GM23338 (cell line): ENCODE measurements at regions not wholly inside any gene's neighbourhood (a gene's known extent, or its start where the extent isn't known, plus 50 kb on each side); places are given as distances from the start of the nearest gene placed in this dataset.

Experiments
- CREB1 ChIP-seq: fragments of 250-450 bp; sonication (Bioruptor Pico); IDR thresholded peaks from 2 replicates; pipeline ENCODE4 v1.5.0; 2020; ENCODE audit warnings: low read depth, mild to moderate bottlenecking, moderate library complexity
- CTCF ChIP-seq, 2 experiments: fragments of 200-600 bp in 1 of 2; sonication (generic) in 1 of 2; conservative IDR thresholded peaks; 2 replicates each; pipeline versions ENCODE4 v1.5.1 to v1.6.1; 2016 to 2017; ENCODE audit warnings: antibody characterized with exemption in 2 of 2, low read depth in 2 of 2, mild to moderate bottlenecking in 2 of 2, moderate library complexity in 1 of 2
- ETS1 ChIP-seq: IDR thresholded peaks from 2 replicates; pipeline ENCODE4 v1.6.1; 2016; ENCODE audit warnings: antibody characterized with exemption
- EZH2 ChIP-seq: fragments of 200-600 bp; sonication (generic); IDR thresholded peaks from one replicate; pipeline ENCODE4 v1.8.0; 2017; ENCODE audit warnings: antibody characterized with exemption, mild to moderate bottlenecking, low read depth; ENCODE audit not compliant: unreplicated experiment
- EZH2phosphoT487 ChIP-seq: fragments of 200-600 bp; sonication (generic); IDR thresholded peaks from one replicate; pipeline ENCODE4 v1.8.1; 2018; ENCODE audit warnings: antibody characterized with exemption; ENCODE audit not compliant: unreplicated experiment
- NANOG ChIP-seq: IDR thresholded peaks from 2 replicates; pipeline ENCODE4 v1.6.1; 2016; ENCODE audit warnings: antibody characterized with exemption, borderline replicate concordance
- POLR2AphosphoS5 ChIP-seq: IDR thresholded peaks from 2 replicates; pipeline ENCODE4 v1.6.1; 2016; ENCODE audit warnings: antibody characterized with exemption, low read depth
- STAT1 ChIP-seq: IDR thresholded peaks from one replicate; pipeline ENCODE4 v1.6.1; 2016; ENCODE audit warnings: antibody characterized with exemption; ENCODE audit not compliant: unreplicated experiment
- ZNF114 ChIP-seq: fragments of 250-450 bp; sonication (Bioruptor Pico); IDR thresholded peaks from 2 replicates; pipeline ENCODE4 v1.5.0; 2020; ENCODE audit warnings: mild to moderate bottlenecking, moderate library complexity
- ZNF331 ChIP-seq: fragments of 250-450 bp; sonication (Bioruptor Pico); IDR thresholded peaks from 2 replicates; pipeline ENCODE4 v1.5.0; 2020; ENCODE audit warnings: low read depth, mild to moderate bottlenecking, moderate library complexity
- TF ChIP-seq, protein P1 (sequence below): IDR thresholded peaks from one replicate; pipeline ENCODE4 v1.6.1; 2018; ENCODE audit warnings: antibody characterized with exemption; ENCODE audit not compliant: unreplicated experiment

DNA sequence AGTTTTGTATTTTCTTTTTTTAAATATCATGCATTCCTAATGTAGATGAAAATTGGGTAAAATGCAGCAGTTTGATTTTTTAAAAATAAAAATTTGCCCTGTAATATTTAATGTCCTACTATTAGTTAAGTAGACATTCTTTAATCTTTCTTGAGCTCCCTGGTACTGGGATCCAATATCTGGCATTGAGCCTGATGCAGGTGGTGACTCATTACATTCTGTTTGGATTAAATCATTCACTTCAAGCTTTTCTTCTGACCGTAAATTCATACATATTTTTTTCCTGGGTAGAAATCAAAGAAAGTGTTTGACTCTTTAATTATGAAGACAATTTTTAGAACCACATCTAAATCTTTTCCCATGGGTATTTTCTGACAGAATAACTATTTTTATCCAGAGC is 768.8 kb upstream of the SLC35B3 start:
- TF ChIP-seq STAT1 = no peak
- no peak for TF ChIP-seq ETS1
- TF ChIP-seq CTCF (conservative IDR thresholded peaks at IDR 0.05; ENCODE audit: low read depth in 2 of 2) = no peak
- no peak for TF ChIP-seq ZNF331 (CRISPR knock-in tag)
- TF ChIP-seq EZH2 = no peak
- TF ChIP-seq, protein P1, sequence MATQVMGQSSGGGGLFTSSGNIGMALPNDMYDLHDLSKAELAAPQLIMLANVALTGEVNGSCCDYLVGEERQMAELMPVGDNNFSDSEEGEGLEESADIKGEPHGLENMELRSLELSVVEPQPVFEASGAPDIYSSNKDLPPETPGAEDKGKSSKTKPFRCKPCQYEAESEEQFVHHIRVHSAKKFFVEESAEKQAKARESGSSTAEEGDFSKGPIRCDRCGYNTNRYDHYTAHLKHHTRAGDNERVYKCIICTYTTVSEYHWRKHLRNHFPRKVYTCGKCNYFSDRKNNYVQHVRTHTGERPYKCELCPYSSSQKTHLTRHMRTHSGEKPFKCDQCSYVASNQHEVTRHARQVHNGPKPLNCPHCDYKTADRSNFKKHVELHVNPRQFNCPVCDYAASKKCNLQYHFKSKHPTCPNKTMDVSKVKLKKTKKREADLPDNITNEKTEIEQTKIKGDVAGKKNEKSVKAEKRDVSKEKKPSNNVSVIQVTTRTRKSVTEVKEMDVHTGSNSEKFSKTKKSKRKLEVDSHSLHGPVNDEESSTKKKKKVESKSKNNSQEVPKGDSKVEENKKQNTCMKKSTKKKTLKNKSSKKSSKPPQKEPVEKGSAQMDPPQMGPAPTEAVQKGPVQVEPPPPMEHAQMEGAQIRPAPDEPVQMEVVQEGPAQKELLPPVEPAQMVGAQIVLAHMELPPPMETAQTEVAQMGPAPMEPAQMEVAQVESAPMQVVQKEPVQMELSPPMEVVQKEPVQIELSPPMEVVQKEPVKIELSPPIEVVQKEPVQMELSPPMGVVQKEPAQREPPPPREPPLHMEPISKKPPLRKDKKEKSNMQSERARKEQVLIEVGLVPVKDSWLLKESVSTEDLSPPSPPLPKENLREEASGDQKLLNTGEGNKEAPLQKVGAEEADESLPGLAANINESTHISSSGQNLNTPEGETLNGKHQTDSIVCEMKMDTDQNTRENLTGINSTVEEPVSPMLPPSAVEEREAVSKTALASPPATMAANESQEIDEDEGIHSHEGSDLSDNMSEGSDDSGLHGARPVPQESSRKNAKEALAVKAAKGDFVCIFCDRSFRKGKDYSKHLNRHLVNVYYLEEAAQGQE = no peak
- TF ChIP-seq EZH2phosphoT487 = no peak
- TF ChIP-seq POLR2AphosphoS5 = no peak
- no peak for TF ChIP-seq CREB1 (CRISPR knock-in tag)
- TF ChIP-seq ZNF114 (CRISPR knock-in tag) = no peak
- TF ChIP-seq NANOG = no peak
